GM18868 (cell line): ENCODE measurements at regions not wholly inside any gene's neighbourhood (a gene's known extent, or its start where the extent isn't known, plus 50 kb on each side); places are given as distances from the start of the nearest gene placed in this dataset.

Experiments
- ATAC-seq: cut with Tn5 transposase; IDR thresholded peaks from one replicate; pipeline ENCODE4 v1.9.1; 2021; ENCODE audit warnings: mild to moderate bottlenecking, moderate library complexity; ENCODE audit not compliant: unreplicated experiment

GRCh38 chr10:29105516-29106215 lies 183.2 kb upstream of the LYZL1 start:
- ATAC-seq = no peak

GRCh38 chr10:29106287-29106686 lies 182.6 kb upstream of the LYZL1 start:
- no peak for ATAC-seq

- no peak for ATAC-seq
These were observed 180.9 kb upstream of the LYZL1 start for GRCh38 chr10:29107866-29108498.

GRCh38 chr10:29109707-29110571 lies 178.9 kb upstream of the LYZL1 start:
- no peak for ATAC-seq

- no peak for ATAC-seq
These were observed 175.8 kb upstream of the LYZL1 start for GRCh38 chr10:29112827-29113615.

- ATAC-seq = no peak
These were observed 175.3 kb upstream of the LYZL1 start for GRCh38 chr10:29113616-29113945.

GRCh38 chr10:29114141-29114540 lies 174.7 kb upstream of the LYZL1 start:
- no peak for ATAC-seq

GRCh38 chr10:29117781-29118180 lies 171.1 kb upstream of the LYZL1 start:
- ATAC-seq = no peak

- ATAC-seq = no peak
These were observed 169.5 kb upstream of the LYZL1 start for GRCh38 chr10:29119374-29119773.

GRCh38 chr10:29120216-29120615 lies 168.7 kb upstream of the LYZL1 start:
- no peak for ATAC-seq

- ATAC-seq = no peak
These were observed 164.0 kb upstream of the LYZL1 start for GRCh38 chr10:29124864-29125263.

GRCh38 chr10:29127037-29127700 lies 161.7 kb upstream of the LYZL1 start:
- ATAC-seq = no peak

- ATAC-seq = no peak
These were observed 161.1 kb upstream of the LYZL1 start for GRCh38 chr10:29127731-29128130.

- no peak for ATAC-seq
These were observed 158.6 kb upstream of the LYZL1 start for GRCh38 chr10:29130190-29130673.

- ATAC-seq = no peak
These were observed 156.8 kb upstream of the LYZL1 start for GRCh38 chr10:29131952-29132547.

GRCh38 chr10:29132551-29133111 lies 156.2 kb upstream of the LYZL1 start:
- no peak for ATAC-seq

GRCh38 chr10:29135337-29135736 lies 153.5 kb upstream of the LYZL1 start:
- ATAC-seq = no peak

- ATAC-seq = no peak
These were observed 152.5 kb upstream of the LYZL1 start for GRCh38 chr10:29136411-29136810.

- no peak for ATAC-seq
These were observed 148.7 kb upstream of the LYZL1 start for GRCh38 chr10:29140151-29140550.

GRCh38 chr10:29140991-29141390 lies 147.9 kb upstream of the LYZL1 start:
- no peak for ATAC-seq
